HG02938 (cell line): ENCODE measurements at regions not wholly inside any gene's neighbourhood (a gene's known extent, or its start where the extent isn't known, plus 50 kb on each side); places are given as distances from the start of the nearest gene placed in this dataset.
"Not testable (repeated sequence)": the region's sequence is repeated elsewhere in the genome, so short reads cannot be mapped to it uniquely, and the experiment has no call there.

Source experiments
- ATAC-seq: cut with Tn5 transposase; IDR thresholded peaks from one replicate; pipeline ENCODE4 v1.9.1; 2021; ENCODE audit warnings: mild to moderate bottlenecking, moderate library complexity; ENCODE audit not compliant: unreplicated experiment

GRCh38 chr6:51049288-51049982 is 230.8 kb downstream of the TFAP2B start:
- ATAC-seq, result no peak

- no peak for ATAC-seq
Observed at GRCh38 chr6:51049983-51050877, 231.6 kb downstream of the TFAP2B start.

GRCh38 chr6:51052716-51053115 is 234.0 kb downstream of the TFAP2B start:
- ATAC-seq, result not testable (repeated sequence)

- ATAC-seq, result not testable (repeated sequence)
Observed at GRCh38 chr6:51055316-51055715, 236.6 kb downstream of the TFAP2B start.

DNA sequence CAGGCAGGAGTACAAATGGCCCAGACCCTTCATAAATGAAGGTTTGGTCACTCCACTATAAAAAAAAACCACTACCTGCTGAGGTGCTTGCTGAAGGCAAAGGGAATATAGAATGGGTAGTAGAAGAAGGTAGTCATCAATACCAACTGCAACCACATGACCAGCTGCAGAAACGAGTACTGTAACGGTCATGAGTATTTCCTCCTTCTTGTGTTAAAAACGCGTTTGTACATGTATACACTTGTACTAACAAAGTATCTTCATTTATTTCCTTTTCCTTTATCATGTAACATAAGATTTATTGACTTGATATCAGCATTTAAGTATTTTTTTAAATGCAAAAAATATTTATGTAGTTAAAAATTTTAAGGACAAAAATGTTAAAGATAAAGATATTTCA is 238.6 kb downstream of the TFAP2B start:
- ATAC-seq, result no peak

GRCh38 chr6:51060262-51060762 is 241.6 kb downstream of the TFAP2B start:
- no peak for ATAC-seq

GRCh38 chr6:51062166-51062722 is 243.6 kb downstream of the TFAP2B start:
- no peak for ATAC-seq

DNA sequence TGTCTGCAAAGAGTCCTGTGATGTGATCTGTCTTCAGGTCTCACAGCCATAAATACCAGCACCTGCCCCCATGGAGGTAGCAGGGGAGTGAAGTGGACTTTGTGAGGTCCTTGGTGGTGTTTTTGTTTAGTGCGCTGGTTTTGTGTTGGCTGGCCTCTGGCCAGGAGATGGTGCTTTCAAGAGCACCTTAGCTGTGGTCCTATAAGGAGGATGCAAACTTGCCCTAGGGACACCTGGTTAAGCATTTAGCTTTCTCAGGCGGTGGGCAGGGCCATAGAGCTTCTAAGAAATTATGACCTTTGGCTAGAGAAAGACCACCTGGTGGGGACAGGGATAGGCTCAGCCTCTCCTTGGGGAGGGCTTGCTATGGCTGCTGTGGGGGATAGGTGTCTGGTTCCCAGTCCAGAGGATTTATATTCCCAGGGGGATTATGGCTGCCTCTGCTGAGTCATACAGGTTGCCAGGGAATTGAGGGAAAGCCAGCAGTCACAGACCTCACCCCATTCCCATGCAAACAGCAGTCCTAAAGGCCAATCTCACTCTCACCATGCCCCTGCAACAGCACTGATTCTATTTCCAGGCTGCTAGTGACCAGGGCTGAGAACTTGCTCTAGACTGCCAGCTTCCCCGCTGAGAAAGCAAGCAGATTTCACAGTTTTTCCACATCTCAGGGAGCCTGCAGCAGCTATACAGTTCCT is 259.3 kb downstream of the TFAP2B start:
- ATAC-seq, result no peak

DNA sequence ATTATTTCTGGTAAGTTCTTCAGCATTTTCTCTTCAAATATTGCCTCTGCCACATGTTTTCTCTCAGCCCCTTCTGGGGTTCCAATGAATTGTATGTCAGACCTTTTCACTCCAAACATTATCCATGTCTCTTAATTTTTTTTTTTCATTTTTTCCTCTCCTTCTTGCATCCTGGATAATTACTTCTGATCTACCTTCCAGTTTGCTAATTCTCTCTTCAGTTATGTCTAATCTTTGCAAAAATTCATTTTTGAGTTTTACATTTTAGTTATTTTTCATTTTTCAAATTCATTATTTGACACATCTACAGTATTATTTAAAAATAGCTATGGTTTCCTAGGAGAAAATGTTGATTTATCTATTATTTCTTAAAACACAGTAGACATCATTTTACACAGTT is 271.7 kb downstream of the TFAP2B start:
- ATAC-seq, result no peak

- ATAC-seq, result no peak
Observed at GRCh38 chr6:51093871-51094270, 275.2 kb downstream of the TFAP2B start.

DNA sequence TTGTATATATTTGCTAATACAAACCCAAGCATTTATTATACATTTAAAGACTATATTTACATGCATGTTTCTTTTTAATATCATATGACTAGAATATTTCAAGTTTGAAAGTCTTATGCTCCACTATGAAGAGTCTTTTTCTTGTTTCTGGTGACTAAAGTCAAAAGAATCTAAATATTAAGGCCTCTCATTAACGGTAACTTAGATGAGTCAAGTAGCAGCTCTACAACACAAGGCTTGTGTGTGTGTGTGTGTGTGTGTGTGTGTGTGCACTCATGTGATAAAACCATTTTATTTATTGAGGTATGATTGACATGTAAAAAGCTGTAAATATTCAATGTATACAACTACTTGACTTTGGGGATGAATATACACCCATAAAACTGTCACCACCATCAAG is 275.6 kb downstream of the TFAP2B start:
- no peak for ATAC-seq

- ATAC-seq, result no peak
Observed at GRCh38 chr6:51098246-51098645, 279.6 kb downstream of the TFAP2B start.

GRCh38 chr6:51098791-51099190 is 280.1 kb downstream of the TFAP2B start:
- ATAC-seq, result no peak

DNA sequence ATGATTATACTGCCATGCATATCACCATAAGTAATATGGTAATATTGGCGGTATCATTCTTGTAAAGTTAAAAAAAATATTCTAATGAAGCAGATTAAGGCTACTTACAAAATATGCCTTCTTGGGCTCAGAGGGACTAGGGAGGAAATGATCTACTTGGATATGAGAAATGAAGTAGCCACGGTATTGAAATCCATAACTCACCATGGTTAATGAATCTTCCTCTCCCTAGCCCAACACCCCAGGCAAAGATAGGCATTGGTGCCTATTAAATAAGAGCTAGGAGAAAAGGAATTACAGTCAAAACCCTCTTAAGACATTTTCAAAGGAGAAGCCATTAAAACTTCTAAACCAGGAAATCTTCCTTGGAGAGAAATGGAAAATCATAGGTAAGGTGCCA is 280.5 kb downstream of the TFAP2B start:
- no peak for ATAC-seq

DNA sequence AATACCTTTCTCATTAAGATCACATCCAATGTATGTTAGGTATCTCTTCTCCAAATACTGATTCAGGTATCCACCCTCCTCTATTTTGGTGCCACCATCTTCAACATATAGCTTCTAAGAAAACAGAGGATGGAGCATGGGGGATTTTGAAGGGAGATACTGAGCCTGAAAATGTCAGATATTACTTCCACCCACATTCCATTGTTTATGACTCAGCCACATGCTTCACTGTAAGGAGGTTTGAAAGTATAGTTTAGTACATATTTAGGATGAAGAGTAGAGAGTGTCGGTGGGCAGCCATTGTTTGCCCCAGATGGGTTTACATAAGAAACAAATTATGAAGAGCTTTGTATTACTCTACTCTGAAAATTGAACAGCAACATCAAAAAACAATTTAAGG is 286.7 kb downstream of the TFAP2B start:
- ATAC-seq, result no peak

- no peak for ATAC-seq
Observed at GRCh38 chr6:51107769-51108203, 289.1 kb downstream of the TFAP2B start.

- no peak for ATAC-seq
Observed at GRCh38 chr6:51108563-51109234, 290.0 kb downstream of the TFAP2B start.

- no peak for ATAC-seq
Observed at GRCh38 chr6:51112731-51113130, 294.1 kb downstream of the TFAP2B start.

DNA sequence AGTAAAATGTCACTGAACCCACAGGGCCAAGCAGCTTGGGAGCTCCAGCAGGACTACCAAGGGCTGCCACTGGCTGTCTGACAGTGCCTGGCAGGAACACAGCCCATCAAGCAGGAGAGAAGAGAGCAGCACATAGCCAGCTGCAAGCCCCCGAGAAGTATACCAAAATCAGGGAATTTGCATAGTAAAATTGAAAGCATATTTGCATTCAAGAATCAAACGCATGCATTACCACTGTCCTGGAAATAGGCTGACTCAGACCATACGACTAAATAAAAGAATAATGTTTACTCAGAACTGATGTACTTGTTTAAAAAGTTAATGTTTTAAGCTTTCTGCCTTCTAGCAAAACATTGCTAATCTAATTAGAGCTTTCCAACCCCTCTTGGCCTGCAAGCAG is 298.1 kb downstream of the TFAP2B start:
- no peak for ATAC-seq

DNA sequence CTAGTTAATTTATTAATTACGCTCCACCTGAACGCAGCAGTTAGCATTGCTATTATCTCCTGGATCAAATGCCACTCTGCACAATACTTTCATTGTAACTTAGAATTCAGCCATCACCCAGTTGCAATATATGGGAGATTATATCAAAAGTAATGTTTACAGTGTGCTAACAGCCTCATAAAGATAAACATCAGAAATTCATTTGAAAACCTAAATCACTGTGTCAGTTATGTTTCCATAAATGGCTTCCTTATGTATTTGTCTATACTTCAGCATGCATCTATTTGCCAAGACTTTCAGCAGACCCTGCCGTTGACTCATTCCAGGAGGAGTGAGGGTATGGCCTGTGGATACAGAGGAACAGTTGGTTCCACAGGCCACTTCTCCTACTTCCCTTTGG is 300.1 kb downstream of the TFAP2B start:
- no peak for ATAC-seq
